ENCODE measurements at regions not wholly inside any gene's neighbourhood (a gene's known extent, or its start where the extent isn't known, plus 50 kb on each side); places are given as distances from the start of the nearest gene placed in this dataset.

- Histone ChIP-seq H3K36me3 (ENCODE audit: insufficient read depth, low read length, poor library complexity, severe bottlenecking) (no peaks in the 10 kb centered on the region), H3K27ac (ENCODE audit: low read depth, low read length, poor library complexity, severe bottlenecking) (no peak overlapping the region), H3K4me1 (ENCODE audit: insufficient read depth, low read length, poor library complexity, severe bottlenecking) (no peaks in the 10 kb centered on the region), H3K27me3 (replicated peaks; ENCODE audit: insufficient read depth, low read depth, low read length, poor library complexity) (no peaks in the 10 kb centered on the region), H3K9me3 (ENCODE audit: low read depth, low read length, poor library complexity, severe bottlenecking) (peaks cover 4% of the 10 kb centered on the region), H3K4me3 (ENCODE audit: low read depth, low read length, poor library complexity, severe bottlenecking) (no peak overlapping the region)
- intact Hi-C loops (cut with micrococcal nuclease; ENCODE audit: unreplicated experiment), result no loop called here
- POLR2A ChIA-PET (ENCODE audit: low non-redundant PET), result no interaction called here
- DNase-seq (ENCODE audit: low spot score), result no peak
- CTCF ChIA-PET, result no interaction called here
- no peak for TF ChIP-seq EZH2 (IDR thresholded peaks at IDR 0.05; ENCODE audit: borderline replicate concordance, low read depth, low read length, poor library complexity, severe bottlenecking)
- TF ChIP-seq CTCF (conservative IDR thresholded peaks at IDR 0.05; ENCODE audit: low read depth, low read length), result no peak
- no TSS peak for BruUV-seq (replicated peaks)
These were observed 61.6 kb upstream of the LINC01488 start for GRCh38 chr11:69419662-69420395.

GRCh38 chr11:69422645-69423044 lies 58.8 kb upstream of the LINC01488 start:
- CTCF ChIA-PET, result no interaction called here
- Histone ChIP-seq H3K36me3 (ENCODE audit: insufficient read depth, low read length, poor library complexity, severe bottlenecking) (no peaks in the 10 kb centered on the region), H3K27ac (ENCODE audit: low read depth, low read length, poor library complexity, severe bottlenecking) (no peak overlapping the region), H3K4me1 (ENCODE audit: insufficient read depth, low read length, poor library complexity, severe bottlenecking) (no peaks in the 10 kb centered on the region), H3K9me3 (ENCODE audit: low read depth, low read length, poor library complexity, severe bottlenecking) (peaks cover 6% of the 10 kb centered on the region), H3K27me3 (replicated peaks; ENCODE audit: insufficient read depth, low read depth, low read length, poor library complexity) (no peaks in the 10 kb centered on the region), H3K4me3 (ENCODE audit: low read depth, low read length, poor library complexity, severe bottlenecking) (no peak overlapping the region)
- POLR2A ChIA-PET (ENCODE audit: low non-redundant PET), result no interaction called here
- no TSS peak for BruUV-seq (replicated peaks)
- no peak for DNase-seq (ENCODE audit: low spot score)
- TF ChIP-seq EZH2 (IDR thresholded peaks at IDR 0.05; ENCODE audit: borderline replicate concordance, low read depth, low read length, poor library complexity, severe bottlenecking), result no peak
- TF ChIP-seq CTCF (conservative IDR thresholded peaks at IDR 0.05; ENCODE audit: low read depth, low read length), result no peak
- intact Hi-C loops (cut with micrococcal nuclease; ENCODE audit: unreplicated experiment), result no loop called here

GRCh38 chr11:69423181-69423580 lies 58.3 kb upstream of the LINC01488 start:
- CTCF ChIA-PET, result no interaction called here
- BruUV-seq (replicated peaks), result no TSS peak
- POLR2A ChIA-PET (ENCODE audit: low non-redundant PET), result no interaction called here

More at GRCh38 chr11:69423181-69423580, 58.3 kb upstream of the LINC01488 start:
- no peak for DNase-seq (ENCODE audit: low spot score)
- Histone ChIP-seq H3K36me3 (ENCODE audit: insufficient read depth, low read length, poor library complexity, severe bottlenecking) (no peaks in the 10 kb centered on the region), H3K4me3 (ENCODE audit: low read depth, low read length, poor library complexity, severe bottlenecking) (no peak overlapping the region), H3K27me3 (replicated peaks; ENCODE audit: insufficient read depth, low read depth, low read length, poor library complexity) (no peaks in the 10 kb centered on the region), H3K27ac (ENCODE audit: low read depth, low read length, poor library complexity, severe bottlenecking) (no peak overlapping the region), H3K4me1 (ENCODE audit: insufficient read depth, low read length, poor library complexity, severe bottlenecking) (no peaks in the 10 kb centered on the region), H3K9me3 (ENCODE audit: low read depth, low read length, poor library complexity, severe bottlenecking) (peaks cover 6% of the 10 kb centered on the region)
- TF ChIP-seq CTCF (conservative IDR thresholded peaks at IDR 0.05; ENCODE audit: low read depth, low read length), result no peak
- intact Hi-C loops (cut with micrococcal nuclease; ENCODE audit: unreplicated experiment), result no loop called here
